Lower lobe of right lung (tissue), 2 donors: ENCODE measurements at regions not wholly inside any gene's neighbourhood (a gene's known extent, or its start where the extent isn't known, plus 50 kb on each side); places are given as distances from the start of the nearest gene placed in this dataset.

ENCODE experiments used
- ATAC-seq, 2 donors: fragments of 200-7000 bp; cut with Tn5 transposase; one replicate each; pipeline ENCODE4 v1.9.1; 2020 to 2022; ENCODE audit warnings: mild to moderate bottlenecking in 2 of 2, moderate library complexity in 2 of 2
- DNase-seq: peaks from one replicate; pipeline ENCODE4 v3.0.0-alpha.2; 2020
- H3K27ac ChIP-seq: fragments of 200-600 bp; one replicate; pipeline ENCODE4 v1.8.0; 2022
- H3K27me3 ChIP-seq: fragments of 200-600 bp; one replicate; pipeline ENCODE4 v1.8.0; 2022; ENCODE audit warnings: low read depth
- H3K36me3 ChIP-seq: fragments of 200-600 bp; one replicate; pipeline ENCODE4 v1.8.0; 2022; ENCODE audit warnings: mild to moderate bottlenecking
- H3K4me1 ChIP-seq: fragments of 200-600 bp; one replicate; pipeline ENCODE4 v1.8.0; 2022
- H3K4me3 ChIP-seq: fragments of 200-600 bp; one replicate; pipeline ENCODE4 v1.8.0; 2022; ENCODE audit warnings: mild to moderate bottlenecking
- H3K9me3 ChIP-seq: fragments of 200-600 bp; one replicate; pipeline ENCODE4 v1.8.0; 2022
- intact Hi-C: fragments of 100-400 bp; cut with DNase I; formaldehyde crosslinking; loops from one replicate; pipeline ENCODE4 v1.11.0; 2022
- TF ChIP-seq, protein P1 (sequence below): fragments of 200-600 bp; IDR thresholded peaks from one replicate; pipeline ENCODE4 v1.8.0; 2022; ENCODE audit warnings: antibody characterized with exemption, mild to moderate bottlenecking
- donor health status: DM: no; HTN: yes; CAD: no; lungs with severe emphysema.

- no peaks in the 10 kb centered on the region for H3K9me3 ChIP-seq
- no peaks in the 10 kb centered on the region for H3K27me3 ChIP-seq
- no peaks in the 10 kb centered on the region for H3K36me3 ChIP-seq
- H3K27ac ChIP-seq = no peak overlapping the region
- ATAC-seq = no peak
- intact Hi-C loops = no loop called here
- TF ChIP-seq, protein P1, sequence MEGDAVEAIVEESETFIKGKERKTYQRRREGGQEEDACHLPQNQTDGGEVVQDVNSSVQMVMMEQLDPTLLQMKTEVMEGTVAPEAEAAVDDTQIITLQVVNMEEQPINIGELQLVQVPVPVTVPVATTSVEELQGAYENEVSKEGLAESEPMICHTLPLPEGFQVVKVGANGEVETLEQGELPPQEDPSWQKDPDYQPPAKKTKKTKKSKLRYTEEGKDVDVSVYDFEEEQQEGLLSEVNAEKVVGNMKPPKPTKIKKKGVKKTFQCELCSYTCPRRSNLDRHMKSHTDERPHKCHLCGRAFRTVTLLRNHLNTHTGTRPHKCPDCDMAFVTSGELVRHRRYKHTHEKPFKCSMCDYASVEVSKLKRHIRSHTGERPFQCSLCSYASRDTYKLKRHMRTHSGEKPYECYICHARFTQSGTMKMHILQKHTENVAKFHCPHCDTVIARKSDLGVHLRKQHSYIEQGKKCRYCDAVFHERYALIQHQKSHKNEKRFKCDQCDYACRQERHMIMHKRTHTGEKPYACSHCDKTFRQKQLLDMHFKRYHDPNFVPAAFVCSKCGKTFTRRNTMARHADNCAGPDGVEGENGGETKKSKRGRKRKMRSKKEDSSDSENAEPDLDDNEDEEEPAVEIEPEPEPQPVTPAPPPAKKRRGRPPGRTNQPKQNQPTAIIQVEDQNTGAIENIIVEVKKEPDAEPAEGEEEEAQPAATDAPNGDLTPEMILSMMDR = no peak
- H3K4me3 ChIP-seq = no peak overlapping the region
- DNase-seq = no peak
- H3K4me1 ChIP-seq = peaks cover 4% of the 10 kb centered on the region
Observed at GRCh38 chr13:24068472-24068871, 92.0 kb upstream of the SPATA13 start.

- ATAC-seq (no peak), DNase-seq (no peak)
- H3K27ac ChIP-seq = peak overlapping the region; percentile 61
- no peaks in the 10 kb centered on the region for H3K27me3 ChIP-seq
- H3K9me3 ChIP-seq = no peaks in the 10 kb centered on the region
- H3K4me1 ChIP-seq = peaks cover 19% of the 10 kb centered on the region
- no peaks in the 10 kb centered on the region for H3K36me3 ChIP-seq
- intact Hi-C loops = no loop called here
- no peak overlapping the region for H3K4me3 ChIP-seq
- TF ChIP-seq, protein P1 = no peak
Observed at GRCh38 chr13:24071016-24071415, 89.5 kb upstream of the SPATA13 start.

- Histone ChIP-seq H3K36me3 (no peaks in the 10 kb centered on the region), H3K27me3 (no peaks in the 10 kb centered on the region), H3K27ac (peak overlapping the region; percentile 61), H3K4me3 (no peak overlapping the region), H3K9me3 (no peaks in the 10 kb centered on the region), H3K4me1 (peaks cover 23% of the 10 kb centered on the region)
- intact Hi-C loops = no loop called here
- ATAC-seq (peak; percentile 41 to 47), DNase-seq (no peak)
- TF ChIP-seq, protein P1 = no peak
Observed at GRCh38 chr13:24071423-24072075, 89.0 kb upstream of the SPATA13 start.

DNA sequence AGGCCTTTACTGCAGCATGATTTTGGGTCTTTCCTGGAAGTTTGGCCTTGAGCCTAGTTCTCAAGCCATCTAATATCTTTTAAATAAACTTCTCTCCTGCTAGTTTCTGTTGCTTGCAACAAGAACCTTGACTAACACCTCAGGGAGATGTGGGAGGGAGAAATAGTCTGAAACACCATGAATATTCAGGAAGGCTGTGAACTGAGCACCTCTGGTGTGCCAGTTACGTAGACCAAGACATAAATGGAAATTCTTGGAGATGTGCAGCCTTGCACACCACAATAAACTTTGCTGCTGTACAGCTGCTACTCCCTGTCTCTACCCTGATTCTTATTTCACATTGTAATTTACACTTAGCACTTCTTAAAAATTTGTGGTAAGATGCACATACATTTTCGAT lies 86.9 kb upstream of the SPATA13 start:
- H3K27me3 ChIP-seq = no peaks in the 10 kb centered on the region
- DNase-seq (no peak), ATAC-seq (no peak)
- intact Hi-C loops = no loop called here
- no peaks in the 10 kb centered on the region for H3K36me3 ChIP-seq
- no peaks in the 10 kb centered on the region for H3K9me3 ChIP-seq
- TF ChIP-seq, protein P1 = no peak
- H3K27ac ChIP-seq = no peak overlapping the region
- peaks cover 26% of the 10 kb centered on the region for H3K4me1 ChIP-seq
- no peak overlapping the region for H3K4me3 ChIP-seq

DNA sequence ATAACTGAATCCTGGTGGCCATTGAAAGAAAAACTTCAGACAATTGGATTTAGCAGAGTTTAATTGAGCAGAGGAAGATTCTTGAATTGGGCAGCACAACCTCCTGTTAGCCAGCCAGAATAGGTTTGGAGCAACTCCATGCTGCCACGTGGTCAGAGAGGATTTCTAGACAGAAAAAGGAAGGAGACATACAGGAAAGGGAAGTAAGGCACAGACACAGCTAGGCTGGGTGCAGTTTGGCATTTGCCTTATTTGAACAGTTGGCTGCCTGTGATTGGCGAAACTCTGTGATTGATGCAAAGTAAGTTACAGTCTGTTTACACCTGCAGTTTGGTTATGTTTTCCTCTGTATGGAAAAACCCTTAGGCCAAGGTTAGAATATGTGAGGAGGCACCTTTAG lies 85.8 kb upstream of the SPATA13 start:
- Histone ChIP-seq H3K9me3 (no peaks in the 10 kb centered on the region), H3K36me3 (no peaks in the 10 kb centered on the region), H3K27ac (no peak overlapping the region), H3K4me1 (peaks cover 26% of the 10 kb centered on the region), H3K27me3 (no peaks in the 10 kb centered on the region), H3K4me3 (no peak overlapping the region)
- intact Hi-C loops = no loop called here
- TF ChIP-seq, protein P1 = no peak
- no peak for DNase-seq
- ATAC-seq = peak; percentile 23 to 36
